ENCODE measurements at regions not wholly inside any gene's neighbourhood (a gene's known extent, or its start where the extent isn't known, plus 50 kb on each side); places are given as distances from the start of the nearest gene placed in this dataset.
"Not testable (repeated sequence)": the region's sequence is repeated elsewhere in the genome, so short reads cannot be mapped to it uniquely, and the experiment has no call there.

DNA sequence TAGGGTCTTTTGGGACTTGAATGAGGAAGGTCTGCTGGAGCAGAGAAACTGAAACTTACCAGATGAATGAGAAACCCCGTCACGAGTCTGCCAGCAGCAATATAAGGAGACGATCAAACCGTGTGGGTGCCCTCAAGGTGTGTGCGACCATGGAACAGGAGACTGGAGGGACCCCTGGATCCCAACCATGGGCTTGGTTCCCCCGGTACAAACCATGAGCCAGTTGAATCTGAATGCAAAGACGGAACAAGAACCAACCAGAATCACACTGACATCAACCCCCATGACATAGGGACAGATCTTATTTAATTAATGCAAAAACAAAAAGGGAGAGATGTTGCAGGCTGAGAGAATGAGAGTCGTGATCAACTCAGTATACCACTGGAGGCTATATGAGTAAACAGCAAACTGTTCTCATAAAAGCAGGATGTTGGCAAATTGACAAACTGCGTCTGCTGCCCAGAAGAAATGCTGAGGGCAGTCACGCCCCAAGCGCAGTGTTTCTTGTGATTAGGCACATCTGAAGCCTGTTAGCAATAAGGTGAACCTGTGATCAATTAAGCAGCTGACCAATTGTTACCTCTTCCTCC, 475.5 kb upstream of the ACO1 start:
- FAIRE-seq (no peak), DNase-seq (ENCODE audit: extremely low spot score, insufficient read length, low read depth) (no peak)

DNA sequence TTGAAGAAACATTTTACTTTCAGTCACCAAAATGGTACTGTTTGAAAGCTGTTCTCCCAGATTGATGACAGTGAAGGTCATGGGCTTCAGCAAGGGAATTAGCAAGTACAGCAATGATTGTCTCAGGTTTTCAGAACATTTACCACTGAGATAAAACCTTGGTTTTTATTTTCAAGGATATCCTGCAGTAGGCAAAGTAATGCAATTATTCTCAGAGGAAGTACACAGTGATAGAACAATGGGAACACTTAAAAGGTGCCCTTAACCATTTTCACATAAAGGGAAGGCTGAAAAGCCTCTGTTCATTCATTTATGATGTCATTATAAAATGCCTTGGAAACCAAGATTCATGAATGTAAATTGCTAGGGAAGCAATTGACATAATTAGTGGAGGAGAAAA, 471.8 kb upstream of the ACO1 start:
- no peak for FAIRE-seq
- no peak for DNase-seq (ENCODE audit: extremely low spot score, insufficient read length, low read depth)

DNA sequence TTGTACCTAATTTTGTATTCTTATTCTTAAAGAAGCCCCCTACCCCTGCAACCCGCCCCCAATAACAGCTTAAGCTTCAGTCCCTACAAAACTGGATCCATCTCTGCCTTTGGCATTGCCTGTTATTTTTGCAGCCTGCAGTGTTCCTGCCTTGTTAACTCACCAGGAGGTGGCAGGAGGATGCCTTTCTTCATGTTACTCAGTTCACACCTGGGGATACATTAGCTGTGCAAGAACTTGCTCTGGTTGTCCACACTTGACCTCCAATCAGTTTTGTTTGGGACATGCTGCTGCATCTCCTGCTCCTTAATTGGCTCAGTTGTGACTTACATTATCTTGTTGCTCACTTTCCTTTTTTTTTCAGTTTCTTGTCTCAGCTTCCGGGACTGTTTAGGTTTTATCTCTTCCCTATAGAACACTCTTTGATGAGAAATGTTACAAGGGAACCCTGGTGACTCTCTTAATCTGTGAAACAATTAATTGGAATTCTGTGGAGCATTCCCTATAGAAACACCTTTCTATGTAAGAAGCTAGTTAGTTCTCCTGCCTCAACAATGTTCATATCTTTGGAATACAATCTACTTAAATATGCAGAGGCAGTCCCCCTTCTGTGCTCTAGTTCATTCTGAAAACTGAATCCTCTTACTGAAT, 467.7 kb upstream of the ACO1 start:
- no peak for DNase-seq (ENCODE audit: extremely low spot score, insufficient read length, low read depth)

DNA sequence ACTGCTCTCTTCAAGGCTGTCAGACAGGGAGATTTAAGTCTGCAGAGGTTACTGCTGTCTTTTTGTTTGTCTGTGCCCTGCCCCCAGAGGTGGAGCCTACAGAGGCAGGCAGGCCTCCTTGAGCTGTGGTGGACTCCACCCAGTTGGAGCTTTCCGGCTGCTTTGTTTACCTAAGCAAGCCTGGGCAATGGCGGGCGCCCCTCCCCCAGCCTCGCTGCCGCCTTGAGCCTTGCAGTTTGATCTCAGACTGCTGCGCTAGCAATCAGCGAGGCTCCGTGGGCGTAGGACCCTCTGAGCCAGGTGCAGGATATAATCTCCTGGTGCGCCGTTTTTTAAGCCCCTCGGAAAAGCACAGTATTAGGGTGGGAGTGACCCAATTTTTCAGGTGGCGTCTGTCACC, 446.7 kb upstream of the ACO1 start:
- not testable (repeated sequence) for DNase-seq (ENCODE audit: extremely low spot score, insufficient read length, low read depth); FAIRE-seq

More for the DNA sequence above, 467.7 kb upstream of the ACO1 start:
- FAIRE-seq: no peak

DNA sequence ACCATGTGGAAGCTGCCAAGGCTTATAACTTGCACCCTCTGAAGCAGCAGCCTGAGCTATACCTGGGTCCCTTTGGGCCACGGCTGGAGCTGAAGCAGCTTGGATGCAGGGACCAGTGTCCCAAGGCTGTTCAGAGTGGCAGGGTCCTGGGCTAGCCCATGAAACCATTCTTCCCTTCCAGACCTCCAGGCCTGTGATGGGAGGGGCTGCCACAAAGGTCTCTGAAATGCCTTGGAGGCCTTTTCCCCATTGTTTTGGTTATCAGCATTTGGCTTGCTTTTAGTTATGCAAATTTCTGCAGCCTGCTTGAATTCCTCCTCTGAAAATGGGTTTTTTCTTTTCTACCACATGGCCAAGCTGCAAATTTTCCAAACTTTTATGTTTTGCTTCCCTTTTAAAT, 433.7 kb upstream of the ACO1 start:
- DNase-seq (ENCODE audit: extremely low spot score, insufficient read length, low read depth) (no peak), FAIRE-seq (no peak)

DNA sequence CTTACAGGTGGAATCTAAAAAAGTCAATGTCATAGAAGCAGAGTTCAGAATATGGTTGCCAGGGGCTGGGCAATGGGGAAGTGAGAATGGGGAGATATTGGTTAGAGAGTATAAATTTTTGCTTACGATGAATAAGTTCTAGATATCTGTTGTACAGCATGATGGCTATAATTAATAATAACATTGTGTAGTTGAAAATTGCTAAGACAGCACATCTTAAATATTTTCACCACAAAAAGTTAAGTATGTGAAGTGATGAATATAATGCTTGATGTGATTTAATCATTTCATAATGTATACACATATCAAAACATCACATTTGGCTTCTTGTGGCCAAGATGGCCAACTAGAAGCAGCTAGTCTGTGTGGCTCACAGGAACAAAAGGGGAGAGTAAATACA, 425.9 kb upstream of the ACO1 start:
- no peak for DNase-seq (ENCODE audit: extremely low spot score, insufficient read length, low read depth)
- no peak for FAIRE-seq

DNA sequence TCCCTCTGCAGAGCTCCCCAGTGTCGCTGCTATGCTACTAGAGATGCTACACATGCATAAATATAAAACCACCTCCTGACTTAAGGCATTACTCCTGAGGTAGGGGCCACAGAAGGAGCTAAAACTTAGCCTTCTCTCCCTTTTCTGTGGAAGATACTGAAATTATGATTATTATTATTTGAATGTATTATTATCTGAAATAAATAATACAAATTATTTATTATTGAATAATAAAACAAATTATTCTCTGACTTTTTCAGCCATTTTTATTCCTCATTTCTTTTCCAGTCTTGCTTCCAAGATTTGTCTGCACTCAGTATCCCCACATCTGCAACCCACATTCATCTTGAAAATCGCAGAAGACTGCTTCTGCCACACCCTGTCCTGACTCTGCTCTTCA, 414.9 kb upstream of the ACO1 start:
- no peak for DNase-seq (ENCODE audit: extremely low spot score, insufficient read length, low read depth)
- no peak for FAIRE-seq

DNA sequence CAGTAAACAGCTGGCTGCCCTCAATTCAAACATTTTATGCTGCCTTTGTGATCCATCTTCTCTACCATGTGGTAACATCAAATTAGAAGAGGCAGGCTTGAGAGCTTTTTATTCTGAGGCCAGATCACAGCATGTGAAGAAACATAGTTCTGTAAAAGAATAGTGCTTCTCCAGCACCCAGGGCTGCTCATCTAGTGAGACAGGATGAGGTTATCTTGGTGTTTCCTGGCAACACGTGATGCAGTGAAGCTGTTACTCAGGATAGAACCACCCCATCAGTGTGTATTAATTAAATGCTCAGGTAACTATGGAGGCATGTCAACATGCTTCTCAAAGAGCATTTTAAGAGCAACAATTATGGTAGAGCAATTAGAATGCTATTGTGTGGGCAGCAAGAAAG, 400.5 kb upstream of the ACO1 start:
- DNase-seq (ENCODE audit: extremely low spot score, insufficient read length, low read depth) (no peak), FAIRE-seq (no peak)

DNA sequence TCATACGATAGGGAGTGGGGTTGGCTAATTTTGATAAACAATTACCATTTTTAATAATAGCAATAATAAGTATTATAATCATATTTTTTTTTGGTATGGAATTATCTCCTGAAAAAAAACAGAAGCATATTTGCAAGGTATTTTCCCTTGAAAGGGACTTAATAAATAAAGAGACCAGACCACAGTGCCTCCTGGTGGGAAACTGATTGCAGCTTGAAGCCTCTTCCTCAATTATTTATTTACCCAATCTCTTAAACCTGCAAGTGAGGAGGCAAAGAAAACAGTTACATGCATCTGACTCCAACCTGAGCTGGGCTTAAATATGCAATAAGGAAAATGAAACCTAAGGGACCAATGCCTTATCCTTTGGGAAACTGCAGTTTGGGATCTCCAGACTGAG, 388.1 kb upstream of the ACO1 start:
- no peak for DNase-seq (ENCODE audit: extremely low spot score, insufficient read length, low read depth)

DNA sequence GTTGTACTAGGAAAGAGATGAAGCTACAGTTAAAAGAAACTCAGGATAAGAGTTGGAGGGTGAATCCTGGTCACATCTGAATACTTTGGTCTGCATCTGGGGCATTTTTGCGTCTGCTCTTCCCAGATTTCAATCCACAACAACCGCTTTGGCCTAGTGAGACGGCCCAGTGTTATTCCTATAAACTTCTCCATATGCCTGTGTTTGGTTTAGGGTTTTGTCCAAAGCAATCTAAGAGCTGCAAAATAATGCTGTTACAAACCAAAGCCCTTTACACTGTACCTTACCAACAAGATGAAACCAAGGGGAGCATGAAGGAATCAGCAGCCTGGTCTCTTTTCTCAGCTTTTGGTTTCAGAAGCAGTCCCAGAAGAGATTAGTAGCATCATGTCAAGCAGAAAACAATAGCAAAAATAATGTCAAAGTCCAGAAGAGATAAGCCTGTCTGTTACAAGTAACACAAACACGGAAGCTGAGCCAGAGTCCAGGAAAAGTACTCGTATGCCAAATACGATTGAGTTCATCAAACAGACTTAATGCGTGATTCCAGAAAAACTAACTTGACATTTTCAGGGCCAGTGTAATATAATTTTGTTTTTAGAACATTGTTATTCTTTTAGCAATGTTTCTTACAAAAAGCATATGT, 379.9 kb upstream of the ACO1 start:
- DNase-seq (ENCODE audit: extremely low spot score, insufficient read length, low read depth): no peak
- FAIRE-seq: no peak

More for the DNA sequence above, 388.1 kb upstream of the ACO1 start:
- FAIRE-seq: no peak

DNA sequence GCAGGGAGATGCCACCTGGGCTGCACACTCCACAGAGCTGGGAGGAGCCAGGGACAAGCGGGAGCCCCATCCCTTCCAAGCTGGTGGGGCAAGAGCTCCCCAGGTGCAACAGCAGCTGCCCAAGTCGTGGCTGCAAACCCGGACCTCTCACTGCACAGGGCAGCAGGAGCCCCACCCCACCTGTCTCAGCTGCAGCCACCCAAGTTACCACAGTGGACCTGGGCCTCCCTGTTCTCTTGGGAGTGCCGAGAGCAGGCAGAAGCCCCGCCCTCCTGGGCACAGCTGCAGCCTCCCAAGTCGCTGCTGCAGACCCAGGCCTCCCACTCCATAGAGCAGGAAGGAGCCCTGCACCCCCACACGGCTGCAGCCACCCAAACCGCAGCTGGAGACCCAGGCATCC, 374.1 kb upstream of the ACO1 start:
- DNase-seq (ENCODE audit: extremely low spot score, insufficient read length, low read depth) (no peak), FAIRE-seq (no peak)

DNA sequence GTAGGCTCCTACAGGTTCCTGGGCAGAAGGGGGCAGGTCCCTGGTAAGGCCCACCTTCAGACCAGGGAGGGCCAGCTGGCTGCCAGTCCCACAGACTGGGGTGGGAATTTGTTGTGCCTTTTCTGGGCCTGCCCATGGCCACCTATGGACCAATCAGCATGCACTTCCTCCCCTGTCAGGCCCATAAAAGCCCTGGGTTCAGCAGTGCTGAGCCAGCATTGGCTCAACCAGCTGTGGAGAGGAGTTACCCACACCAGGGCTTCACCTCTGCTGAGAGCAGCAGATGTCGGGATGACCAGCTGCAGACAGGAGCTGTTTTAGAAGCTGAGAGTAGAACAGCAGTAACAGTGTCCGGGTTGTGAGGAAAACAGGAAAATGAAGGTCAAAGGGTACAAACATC, 373.4 kb upstream of the ACO1 start:
- DNase-seq (ENCODE audit: extremely low spot score, insufficient read length, low read depth) (no peak), FAIRE-seq (no peak)

DNA sequence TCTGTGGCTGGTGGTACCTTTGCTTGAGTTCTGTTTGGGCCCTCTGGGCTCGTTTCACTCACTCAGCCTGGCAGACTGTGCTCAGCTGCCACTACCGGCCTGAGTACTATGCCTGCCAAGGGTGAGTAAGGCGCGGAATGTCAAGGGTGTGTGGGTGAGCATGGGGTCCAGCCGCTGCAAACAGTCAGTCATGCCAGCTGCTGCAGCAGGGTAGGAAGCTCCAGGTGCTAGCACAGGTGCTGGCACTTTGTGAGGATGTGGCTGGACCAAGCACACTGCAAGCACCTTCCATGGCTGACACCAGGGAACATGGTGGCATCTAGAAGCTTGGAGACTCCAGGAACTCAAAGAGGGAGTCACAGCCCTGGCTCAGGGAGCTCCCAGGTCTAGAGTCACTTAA, 368.6 kb upstream of the ACO1 start:
- no peak for FAIRE-seq

DNA sequence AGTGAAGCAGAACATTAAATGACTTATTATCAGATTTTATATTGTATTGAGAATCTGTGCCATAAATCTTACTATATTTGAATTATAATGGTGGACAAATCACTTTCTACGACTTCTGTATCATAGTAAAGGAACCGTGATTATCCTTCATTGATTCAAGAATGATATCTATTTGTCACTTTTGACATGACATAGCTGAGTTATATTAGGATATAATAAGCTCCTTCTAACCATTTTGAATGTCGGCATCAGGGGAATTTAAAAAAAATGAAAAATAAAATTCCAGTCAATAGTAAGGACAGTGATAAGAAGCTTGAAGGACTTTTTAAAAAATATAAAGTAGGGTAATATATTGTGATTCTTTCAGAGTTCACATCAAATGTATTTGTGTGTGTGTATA, 338.9 kb upstream of the ACO1 start:
- DNase-seq (ENCODE audit: extremely low spot score, insufficient read length, low read depth): no peak
- no peak for FAIRE-seq

More for the DNA sequence above, 368.6 kb upstream of the ACO1 start:
- DNase-seq (ENCODE audit: extremely low spot score, insufficient read length, low read depth): no peak

DNA sequence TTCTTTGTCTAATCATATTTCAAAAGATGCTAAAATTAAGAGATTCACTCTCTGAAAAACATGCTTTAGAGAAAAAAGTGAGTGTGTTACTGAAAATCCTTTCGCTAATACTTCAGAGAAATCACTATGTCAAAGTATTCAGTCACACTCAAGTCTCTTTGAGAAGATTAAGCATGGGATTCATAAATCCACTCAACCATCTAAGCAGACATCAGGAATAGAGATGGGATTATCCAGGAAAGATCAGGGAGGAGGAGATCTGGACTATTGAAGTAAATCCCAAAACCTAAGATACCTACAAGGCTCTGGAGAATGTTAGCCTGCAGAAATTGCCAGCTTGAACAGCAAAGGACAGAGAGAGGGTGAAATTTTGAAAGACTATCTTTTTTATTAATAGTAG, 317.2 kb upstream of the ACO1 start:
- no peak for FAIRE-seq

DNA sequence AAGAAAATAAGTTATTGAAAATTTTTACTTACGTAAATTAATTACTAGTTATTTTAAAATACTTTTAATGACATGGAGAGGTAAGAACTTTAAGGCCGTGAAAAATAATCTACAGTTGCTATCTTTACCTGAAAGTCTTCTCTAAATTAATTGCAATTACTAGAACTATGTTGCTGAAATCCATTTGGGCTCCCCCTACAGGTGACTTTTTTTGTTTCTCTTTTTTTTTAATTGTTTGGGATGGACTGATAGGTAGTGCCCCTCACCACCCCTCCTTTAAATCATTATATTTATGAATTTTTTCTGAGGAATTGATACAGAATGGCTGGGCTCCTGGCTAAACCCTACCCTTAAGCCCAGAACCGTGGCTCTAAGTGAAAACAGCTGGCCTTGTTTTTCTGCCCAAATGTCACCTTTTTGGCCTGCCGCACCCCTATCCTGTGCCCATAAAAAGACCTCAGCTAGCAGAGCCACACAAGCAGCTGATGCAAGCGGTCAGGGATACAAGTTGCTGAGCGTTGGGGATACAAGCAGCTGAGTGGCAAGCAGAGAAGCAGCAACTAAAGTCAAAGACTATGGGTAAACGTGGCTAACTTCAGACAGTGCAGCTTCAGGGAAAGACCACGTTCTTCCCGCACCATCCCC, 315.2 kb upstream of the ACO1 start:
- DNase-seq (ENCODE audit: extremely low spot score, insufficient read length, low read depth) (no peak), FAIRE-seq (no peak)

More for the DNA sequence above, 317.2 kb upstream of the ACO1 start:
- no peak for DNase-seq (ENCODE audit: extremely low spot score, insufficient read length, low read depth)

DNA sequence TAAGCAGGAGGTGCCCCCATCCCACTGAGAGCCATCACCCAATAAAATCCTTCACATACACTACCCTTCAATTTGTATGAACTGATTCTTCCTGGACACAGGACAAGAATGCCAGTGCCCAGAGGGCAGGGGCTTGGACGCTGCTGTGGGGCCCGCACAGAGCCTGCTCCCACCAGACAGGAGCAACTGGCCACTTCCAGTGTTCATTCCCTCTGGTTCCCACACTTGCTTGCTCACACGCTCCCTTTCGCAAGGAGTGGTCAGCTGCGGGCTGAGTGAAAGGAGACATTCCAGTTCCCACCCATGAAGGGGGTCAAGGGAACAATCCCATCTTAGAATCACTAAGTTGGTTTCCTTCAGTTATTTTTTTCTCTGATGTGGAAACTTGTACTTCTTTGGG, 314.5 kb upstream of the ACO1 start:
- DNase-seq (ENCODE audit: extremely low spot score, insufficient read length, low read depth) (no peak), FAIRE-seq (no peak)

DNA sequence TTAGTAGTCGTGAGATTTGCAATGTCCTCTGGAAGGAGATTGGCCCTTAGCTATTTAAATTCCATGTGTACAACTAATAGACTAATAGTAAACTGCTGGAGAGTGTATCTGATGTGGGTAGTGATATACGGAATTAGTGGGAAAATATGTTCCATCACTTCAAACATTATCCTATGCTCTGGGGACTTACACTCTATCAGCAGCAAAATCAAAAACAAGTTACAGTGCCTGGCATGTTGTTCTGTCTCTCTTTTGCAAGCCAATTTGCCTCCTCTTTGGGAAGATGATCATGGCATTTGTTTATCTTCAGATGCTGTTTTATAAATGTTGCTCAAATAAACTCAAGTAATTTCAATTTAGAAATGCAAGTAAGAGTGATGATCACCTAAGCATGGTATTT, 311.9 kb upstream of the ACO1 start:
- DNase-seq (ENCODE audit: extremely low spot score, insufficient read length, low read depth): no peak
- FAIRE-seq: no peak

DNA sequence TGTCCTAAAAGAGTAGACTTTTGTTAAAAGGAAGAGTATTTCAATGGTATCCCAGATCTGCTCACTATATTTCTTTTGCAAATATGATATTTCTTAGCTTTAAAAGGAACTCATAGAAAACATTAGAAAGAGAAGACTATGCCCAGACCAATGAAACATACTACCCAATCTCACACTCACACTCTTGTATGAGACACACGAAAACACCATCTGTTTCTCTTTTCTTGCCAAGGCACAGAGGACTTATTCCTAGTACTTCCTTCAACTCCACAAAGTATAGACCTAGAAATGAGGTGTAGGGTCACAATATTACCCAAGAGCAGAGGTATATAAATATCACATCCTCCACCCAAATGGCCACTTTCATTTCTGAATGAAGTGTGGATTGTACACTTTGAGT, 292.4 kb upstream of the ACO1 start:
- FAIRE-seq (no peak), DNase-seq (ENCODE audit: extremely low spot score, insufficient read length, low read depth) (no peak)

DNA sequence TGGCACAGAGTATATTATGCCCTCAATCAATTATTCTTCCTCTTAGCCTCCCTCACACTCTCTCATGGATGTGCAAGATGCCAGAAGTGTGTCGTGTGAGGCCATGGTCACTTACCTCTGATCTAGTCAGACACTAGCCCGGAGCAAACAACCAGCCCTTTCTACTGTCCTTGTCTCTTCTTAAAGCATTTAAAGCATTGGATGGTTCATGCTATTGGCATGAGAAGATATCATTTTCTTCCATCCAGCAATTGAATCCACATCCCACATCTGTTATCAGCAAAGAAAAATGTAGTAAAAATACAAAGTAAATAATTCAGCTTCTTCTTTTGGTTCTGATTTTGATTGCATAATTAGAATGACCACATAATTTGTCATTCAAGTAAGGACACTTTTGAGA, 267.2 kb upstream of the ACO1 start:
- DNase-seq (ENCODE audit: extremely low spot score, insufficient read length, low read depth) (no peak), FAIRE-seq (no peak)

DNA sequence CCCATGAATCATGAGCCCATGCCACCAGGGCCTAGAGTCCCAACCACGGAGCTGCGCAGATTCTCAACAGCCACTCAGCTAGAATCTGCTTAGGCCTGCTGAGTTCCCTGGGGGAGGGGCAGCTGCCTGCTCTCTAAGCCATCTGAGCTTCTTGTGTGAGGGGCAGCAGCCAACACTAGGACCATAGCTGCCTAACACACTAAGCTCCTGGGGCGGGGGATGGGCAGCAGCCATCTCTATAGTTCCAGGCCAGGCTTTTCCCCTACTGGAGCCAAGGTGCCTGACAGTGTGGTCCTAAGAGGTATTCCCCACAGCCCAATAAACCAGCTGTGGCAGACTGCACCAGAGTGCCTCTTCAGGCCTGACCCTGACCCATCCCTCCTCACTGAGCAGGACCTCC, 255.9 kb upstream of the ACO1 start:
- DNase-seq (ENCODE audit: extremely low spot score, insufficient read length, low read depth) (no peak), FAIRE-seq (no peak)

Data from GM18507 (cell line).